HG02938 (cell line): ENCODE measurements at regions not wholly inside any gene's neighbourhood (a gene's known extent, or its start where the extent isn't known, plus 50 kb on each side); places are given as distances from the start of the nearest gene placed in this dataset.
"Not testable (repeated sequence)": the region's sequence is repeated elsewhere in the genome, so short reads cannot be mapped to it uniquely, and the experiment has no call there.

Source experiments
- ATAC-seq: cut with Tn5 transposase; IDR thresholded peaks from one replicate; pipeline ENCODE4 v1.9.1; 2021; ENCODE audit warnings: mild to moderate bottlenecking, moderate library complexity; ENCODE audit not compliant: unreplicated experiment

DNA sequence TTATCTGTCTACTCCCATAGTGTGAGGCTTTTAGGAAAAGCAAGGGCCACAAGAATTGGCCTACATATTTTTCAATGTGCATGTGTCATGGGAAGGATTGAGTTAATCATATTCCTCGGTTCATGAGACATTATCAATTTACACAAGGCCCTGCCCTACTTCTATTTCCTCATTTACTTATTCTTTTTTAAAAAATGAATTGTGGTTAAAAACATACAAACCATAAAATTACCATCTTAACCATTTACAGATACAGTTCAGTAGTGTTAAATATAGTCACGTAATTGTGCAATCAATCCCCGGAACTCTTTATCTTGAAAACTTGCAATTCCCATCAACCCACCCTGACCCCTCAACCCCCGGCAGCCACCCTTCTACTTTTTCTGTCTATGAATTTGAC is 284.0 kb upstream of the GADL1 start:
- ATAC-seq = no peak

DNA sequence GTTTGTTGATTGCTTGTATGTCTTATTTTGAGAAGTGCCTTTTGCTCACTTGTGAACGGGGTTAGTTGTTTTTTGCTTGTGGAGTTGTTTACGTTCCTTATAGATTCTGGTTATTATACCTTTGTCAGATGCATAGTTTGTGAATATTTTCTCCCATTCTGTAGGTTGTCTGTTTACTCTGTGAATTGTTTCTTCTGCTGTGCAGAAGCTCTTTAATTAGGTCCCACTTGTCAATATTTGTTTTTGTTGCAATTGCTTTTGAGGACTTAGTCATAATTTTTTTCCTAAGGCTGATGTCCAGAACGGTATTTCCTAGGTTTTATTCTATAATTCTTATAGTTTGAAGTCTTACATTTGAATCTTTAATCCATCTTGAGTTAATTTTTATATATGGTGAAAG is 285.3 kb upstream of the GADL1 start:
- ATAC-seq = no peak

DNA sequence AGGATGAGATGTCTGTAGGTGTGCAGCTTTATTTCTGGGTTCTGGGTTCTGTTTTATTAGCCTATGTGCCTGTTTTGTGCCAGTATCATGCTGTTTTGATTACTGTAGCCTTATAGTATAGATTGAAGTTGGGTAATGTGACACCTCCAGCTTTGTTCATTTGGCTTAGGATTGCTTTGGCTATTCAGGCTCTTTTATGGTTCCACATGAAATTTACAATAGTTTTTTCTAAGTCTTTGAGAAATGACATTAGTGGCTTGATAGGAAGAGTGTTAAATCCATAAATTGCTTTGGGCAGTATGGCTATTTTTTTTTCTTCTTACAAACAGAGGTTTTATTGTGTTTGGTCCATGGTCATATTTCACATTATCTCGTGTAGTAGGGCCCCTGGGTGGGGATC is 285.8 kb upstream of the GADL1 start:
- no peak for ATAC-seq

GRCh38 chr3:31181661-31182060 is 287.2 kb upstream of the GADL1 start:
- ATAC-seq = no peak

GRCh38 chr3:31182661-31183060 is 288.2 kb upstream of the GADL1 start:
- no peak for ATAC-seq

DNA sequence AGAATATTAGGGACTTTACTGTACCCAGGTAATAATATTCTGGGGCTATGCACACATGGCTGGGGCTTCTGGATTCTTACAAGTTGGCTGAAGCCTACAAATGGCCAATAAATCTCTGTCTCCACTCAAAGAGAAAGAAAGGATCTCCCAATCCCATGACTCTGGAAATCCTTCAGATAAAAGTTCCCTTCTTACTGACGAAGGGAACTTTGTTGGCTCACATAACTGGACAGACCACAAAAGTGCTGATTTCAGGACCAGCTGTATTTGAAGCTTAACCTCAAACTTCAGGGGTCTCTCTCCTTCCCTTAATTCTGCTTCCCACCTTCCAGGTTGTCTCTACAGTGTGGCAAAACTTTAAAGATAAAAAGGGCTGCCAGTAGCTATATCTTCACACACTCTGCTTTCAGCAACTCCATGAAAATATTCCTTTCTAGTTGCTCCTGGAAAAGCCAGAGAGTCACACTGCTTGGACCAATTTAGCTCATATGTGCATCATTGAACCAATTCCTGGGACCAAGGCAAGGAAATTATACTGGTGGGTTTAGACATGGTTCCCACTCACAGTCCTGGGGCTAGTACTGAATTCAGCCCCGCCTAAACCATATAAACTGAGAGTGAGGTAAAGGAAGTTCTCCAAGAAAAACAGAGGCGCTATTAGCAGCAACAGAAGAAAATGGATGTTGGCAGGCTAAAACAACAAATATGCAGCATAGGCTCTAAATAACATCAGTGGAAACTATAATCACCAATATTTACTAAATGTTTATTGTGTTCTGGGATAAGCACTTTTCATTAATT is 290.0 kb upstream of the GADL1 start:
- ATAC-seq = no peak

DNA sequence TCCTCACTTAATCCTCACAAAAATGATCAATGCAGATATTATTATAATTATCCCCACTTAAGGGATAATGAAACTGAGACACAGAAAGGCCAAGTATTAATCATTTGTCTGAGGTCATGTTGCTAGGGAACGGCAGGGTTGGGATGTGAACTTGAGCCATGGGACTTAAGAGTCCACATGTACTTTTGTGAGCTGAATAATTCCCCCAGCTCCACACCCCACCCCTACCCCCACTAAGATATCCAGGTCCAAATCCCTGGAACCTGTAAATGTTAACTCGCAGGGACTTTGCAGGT is 290.5 kb upstream of the GADL1 start:
- no peak for ATAC-seq

- no peak for ATAC-seq
These were observed 291.6 kb upstream of the GADL1 start for GRCh38 chr3:31186041-31186440.

- no peak for ATAC-seq
These were observed 292.9 kb upstream of the GADL1 start for GRCh38 chr3:31187380-31187779.

DNA sequence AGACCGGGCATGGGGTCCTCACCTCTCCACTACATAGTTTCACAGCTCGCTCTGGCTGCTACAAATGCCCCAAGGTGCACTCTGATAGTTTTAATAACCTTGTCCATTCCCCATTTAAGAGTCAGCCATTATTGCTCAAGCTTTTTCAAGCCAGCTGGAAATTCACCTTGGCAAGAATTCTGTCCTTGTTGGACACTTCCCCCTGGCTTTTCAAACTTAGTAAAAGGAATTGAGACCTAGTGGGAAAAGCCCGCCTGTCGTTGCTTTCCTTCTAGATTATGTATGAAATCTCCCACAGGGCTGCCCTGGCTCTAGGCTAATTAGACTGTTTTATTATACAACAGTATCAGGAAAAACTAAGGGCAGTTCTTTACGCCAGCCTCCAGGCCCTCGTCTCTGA is 293.7 kb upstream of the GADL1 start:
- ATAC-seq = no peak

DNA sequence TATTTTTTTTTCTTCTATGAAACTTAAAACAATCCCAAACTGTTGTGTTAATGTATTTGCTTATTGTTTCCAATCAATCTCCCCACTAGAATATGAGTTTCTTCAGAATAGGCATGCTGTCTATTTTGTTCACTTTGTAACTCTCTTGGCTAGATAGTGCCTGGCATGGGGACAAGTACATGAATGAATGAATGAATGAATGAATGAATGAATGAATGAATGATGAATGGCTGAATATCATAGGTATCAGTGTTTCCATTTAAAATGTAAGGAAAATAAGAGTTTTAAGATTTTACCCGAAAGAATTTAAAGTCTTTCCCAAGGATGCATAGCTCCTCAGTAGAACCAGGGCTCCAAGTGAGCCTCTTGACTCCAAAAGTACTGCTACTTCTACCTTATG is 294.9 kb upstream of the GADL1 start:
- no peak for ATAC-seq

- ATAC-seq = no peak
These were observed 295.5 kb upstream of the GADL1 start for GRCh38 chr3:31189971-31190370.

DNA sequence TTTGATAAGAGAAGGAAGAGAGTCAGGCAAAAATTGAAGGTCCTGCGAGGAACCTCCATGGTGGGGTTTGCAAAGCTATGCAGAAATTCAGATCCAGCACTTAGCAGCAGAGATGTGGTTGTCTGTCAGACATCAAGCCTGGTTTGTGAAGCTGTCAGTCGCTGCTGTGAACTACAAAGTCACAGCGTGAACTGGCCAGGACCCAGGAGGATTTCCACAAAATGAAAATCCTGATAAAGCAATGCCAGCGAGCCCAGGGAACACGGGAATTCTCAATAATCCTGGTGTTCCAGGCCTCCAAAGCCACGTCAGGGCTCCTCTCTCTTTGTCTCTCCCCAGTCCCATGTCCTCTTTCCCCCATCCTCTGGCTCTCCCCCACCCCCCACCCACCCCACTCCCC is 296.9 kb upstream of the GADL1 start:
- no peak for ATAC-seq

DNA sequence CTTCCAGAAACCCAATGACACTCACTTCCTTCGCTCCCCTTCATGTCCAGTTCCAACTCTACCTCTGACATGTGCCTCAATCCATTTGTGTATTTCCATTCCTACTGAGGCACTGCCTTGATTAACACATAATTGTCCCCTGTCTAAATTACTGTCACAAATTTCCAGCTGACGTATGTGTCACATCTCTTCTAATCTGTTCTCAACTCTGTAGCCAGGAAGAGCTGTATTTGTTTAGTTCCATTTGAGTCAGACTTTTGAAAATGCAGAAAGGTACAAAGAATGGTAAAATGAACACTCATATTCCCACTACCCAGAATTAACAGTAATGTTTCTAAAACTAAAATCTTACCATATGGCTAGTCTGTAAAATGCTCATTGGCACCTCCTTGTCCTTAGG is 299.0 kb upstream of the GADL1 start:
- ATAC-seq = no peak

DNA sequence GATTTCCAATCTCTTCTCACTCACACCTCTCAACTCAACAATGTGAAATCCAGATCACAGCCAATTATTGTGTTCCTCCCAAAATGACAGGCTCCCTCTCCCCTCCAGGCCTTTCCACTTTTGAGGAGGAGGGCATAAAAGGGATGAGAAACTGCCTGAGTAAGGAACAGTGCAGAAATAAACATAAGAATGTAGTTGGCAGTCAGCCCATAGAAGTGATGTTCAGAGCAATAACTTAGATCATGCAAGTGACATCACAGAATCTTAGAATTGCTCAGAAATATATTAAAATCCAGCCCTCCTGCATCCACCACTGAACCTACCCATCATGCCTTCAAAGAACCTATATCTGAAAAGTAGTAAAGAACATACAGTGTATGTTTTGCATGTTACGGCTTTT is 299.4 kb upstream of the GADL1 start:
- ATAC-seq = no peak

DNA sequence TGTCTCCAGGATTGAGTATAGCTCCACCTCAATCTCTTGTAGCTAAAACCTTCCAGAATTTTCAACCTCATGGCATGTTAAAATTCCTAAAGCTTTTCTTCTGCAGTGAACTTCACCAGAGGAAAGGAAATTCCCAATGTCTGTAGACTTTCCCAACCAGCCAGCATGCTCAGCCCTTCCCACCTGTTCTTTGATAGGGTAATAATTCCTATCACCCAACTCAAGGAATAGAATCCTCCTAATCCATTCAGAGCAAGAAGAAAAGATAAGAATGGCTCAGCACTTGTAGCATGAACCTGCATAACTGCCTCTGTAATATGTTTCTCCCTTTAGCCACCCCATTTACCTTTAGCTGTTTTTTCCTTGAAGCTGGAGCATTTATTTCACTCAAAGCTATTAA is 301.8 kb upstream of the GADL1 start:
- no peak for ATAC-seq

DNA sequence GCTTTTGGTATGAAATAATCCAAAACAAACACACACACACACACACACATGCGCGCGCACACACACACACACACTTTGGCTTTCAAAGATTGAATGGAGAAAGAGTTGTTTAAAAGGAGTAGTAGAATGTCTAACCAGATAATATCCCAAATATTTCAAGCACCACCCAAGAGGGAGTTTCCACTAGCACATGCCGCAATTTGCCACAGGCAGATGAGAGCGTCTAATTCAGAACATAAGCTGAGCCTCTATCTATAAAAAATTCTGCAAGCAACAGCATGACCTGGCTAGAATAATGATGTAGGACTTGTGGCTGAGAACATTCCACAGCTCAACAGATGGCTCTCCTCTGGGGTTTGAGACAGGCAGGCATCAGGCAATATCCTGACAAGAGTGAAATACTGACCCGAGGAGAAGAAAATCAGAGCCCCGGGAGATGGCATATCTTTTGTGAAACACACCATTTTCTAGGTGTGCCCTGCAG is 302.5 kb upstream of the GADL1 start:
- ATAC-seq = no peak

DNA sequence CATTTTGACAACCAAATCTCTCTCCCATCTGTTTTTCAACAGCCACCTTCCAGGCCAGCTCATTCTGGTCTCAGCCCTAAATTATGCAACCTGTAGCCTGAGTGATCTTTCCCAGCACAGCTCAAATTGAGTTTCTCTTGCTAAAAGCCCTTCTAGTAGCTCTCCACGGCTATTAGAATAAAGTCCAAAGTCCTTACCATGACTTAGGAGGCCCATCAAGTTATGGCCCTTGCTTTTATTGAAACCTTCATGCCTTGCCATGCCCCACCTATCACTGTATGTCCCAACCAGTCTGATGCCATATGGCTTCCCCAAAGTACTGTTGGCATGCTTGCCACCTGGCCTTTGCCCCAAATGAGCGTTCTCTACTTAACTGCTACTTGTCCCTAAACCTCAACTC is 303.5 kb upstream of the GADL1 start:
- ATAC-seq = no peak

DNA sequence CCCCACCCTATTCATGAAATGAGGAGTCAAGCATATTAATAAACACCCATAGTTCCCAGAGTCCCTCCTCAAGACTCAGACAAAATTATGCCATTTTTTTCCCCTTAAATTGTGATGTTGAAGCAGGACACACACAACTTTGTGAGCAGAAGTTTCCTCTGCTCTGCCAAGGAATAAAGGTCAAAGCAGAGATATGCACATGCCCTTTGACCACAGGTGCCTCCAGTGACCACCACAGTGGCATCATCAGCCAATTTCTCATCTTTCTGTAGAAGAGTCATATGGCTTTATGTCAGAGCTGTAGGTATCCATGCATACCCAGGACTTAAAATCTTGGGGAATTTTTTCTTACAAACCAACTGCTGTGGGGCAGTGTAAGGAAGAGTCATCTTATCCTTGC is 304.4 kb upstream of the GADL1 start:
- no peak for ATAC-seq

DNA sequence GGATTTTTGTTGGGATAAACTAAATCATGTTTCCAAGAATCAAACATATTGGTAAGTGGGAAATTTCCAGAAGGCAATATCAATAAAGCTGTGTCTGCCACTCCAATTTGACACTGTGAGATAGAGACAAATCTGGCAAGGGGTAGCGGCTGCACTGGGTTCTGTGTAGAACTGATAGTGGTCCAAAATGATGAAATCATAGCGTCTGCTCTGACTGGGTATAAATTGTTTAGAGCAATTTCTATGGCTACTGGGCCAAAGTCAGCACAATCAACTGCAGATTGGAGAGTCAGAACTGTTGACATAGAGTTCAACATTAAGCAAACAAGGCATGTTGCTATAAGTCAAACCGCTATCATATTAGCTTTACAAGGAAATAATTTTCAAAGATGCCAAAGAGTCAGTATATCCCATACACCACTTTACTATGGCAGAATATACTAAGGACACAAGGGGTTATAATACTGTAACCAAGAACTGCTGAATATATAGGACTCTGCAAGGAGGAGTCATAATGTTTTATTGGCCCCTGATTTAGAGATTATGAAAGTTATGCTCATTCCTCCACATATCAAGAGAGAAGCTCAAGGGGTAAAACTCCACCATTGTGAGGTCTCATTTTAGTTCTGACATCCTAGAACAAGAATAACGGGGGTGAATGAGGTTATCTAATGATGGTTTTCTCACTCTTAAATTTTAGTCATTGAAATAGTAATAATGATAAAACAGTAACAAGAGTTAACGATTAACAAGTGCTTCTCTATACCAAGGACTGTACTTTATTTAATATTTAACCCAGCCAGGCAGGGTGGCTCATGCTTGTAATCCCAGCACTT is 309.7 kb upstream of the GADL1 start:
- no peak for ATAC-seq

GRCh38 chr3:31204796-31205056 is 310.3 kb upstream of the GADL1 start:
- ATAC-seq = not testable (repeated sequence)

- no peak for ATAC-seq
These were observed 315.7 kb upstream of the GADL1 start for GRCh38 chr3:31210068-31210645.
